ENCODE measurements at regions not wholly inside any gene's neighbourhood (a gene's known extent, or its start where the extent isn't known, plus 50 kb on each side); places are given as distances from the start of the nearest gene placed in this dataset.

DNA sequence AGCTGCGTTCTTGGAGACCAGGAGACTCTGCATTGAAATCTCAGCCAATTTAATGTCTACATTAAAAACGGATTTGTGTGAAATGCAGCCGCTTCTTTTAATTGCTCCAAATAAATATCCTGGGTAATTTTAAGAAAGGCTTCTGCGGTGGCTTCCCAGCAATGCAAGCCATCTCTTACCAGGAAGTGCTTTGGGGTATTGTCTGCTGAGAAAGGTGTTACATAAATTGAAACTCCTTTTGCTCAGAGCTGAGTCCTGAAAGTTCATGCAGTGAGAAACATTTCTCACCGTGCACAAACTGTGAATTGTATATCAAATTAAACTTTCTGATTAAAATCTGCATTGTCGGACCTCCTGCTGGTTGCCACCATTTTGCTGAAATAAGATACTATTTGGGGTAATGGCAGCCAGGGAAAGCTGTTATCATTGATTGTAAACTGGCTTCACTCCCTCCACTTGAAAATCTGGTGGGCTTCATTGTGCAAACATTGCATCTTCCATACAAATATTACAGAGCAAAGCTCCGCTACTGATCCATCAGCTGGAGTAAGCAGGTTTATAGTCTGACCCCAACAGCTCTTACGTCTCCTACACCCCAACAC lies 59.5 kb downstream of the ZIC5 start:
- Mint-ChIP-seq H3K4me1 (peaks cover 46% of the 10 kb centered on the region), H3K9me3 (no peaks in the 10 kb centered on the region), H3K4me3 (no peak overlapping the region), H3K27me3 (peaks cover 20% of the 10 kb centered on the region), H3K27ac (peak overlapping the region; percentile 81), H3K36me3 (peaks cover 5% of the 10 kb centered on the region)
- CTCF ChIA-PET: interaction anchor here (1.9 to 5.8 kb wide), 3 partner anchors 11 to 324 kb away, joined by 10 to 25 read pairs (median 24); no protein-coding TSS in a partner anchor
- DNase-seq: no peak

DNA sequence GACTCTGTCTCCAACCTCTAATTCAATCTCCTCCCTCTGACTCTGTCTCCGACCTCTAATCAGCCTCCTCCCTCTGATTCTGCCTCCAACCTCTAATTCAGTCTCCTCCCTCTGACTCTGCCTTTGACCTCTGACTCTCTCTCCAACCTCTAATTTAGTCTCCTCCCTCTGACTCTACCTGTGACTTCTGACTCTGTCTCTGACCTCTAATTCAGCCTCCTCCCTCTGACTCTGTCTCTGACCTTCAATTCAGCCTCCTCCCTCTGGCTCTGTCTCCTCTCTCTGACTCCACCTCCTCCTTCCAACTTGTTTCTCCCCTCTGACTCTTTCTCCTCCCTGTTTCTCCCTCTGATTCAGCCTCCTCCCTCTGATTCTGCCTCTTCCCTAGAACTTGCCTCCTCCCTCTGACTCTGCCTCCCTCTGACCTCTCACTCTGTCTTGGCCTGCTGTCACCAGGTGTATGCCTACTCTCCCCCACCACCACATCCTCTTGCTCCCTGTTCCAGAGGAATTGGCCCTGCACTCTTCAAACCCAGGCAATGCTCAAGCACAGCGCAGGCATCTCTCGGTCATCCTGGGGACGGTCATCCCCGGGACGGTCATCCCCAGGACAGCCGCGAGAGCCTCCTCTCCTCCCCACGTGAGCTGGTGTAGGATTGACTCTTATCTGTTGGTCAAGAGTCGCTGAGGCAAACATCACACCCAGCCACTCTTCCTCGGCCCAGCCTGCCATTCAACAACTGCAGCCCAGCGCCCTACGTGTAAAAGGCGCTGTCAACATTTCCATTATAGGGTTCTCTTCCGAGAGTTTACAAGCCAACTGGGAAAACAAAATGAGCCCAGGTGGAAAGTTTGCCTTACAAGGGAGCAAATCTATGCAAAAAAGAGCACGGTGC lies 60.2 kb downstream of the ZIC5 start:
- Mint-ChIP-seq H3K4me3 (no peak overlapping the region), H3K36me3 (peaks cover 5% of the 10 kb centered on the region), H3K4me1 (peaks cover 44% of the 10 kb centered on the region), H3K27me3 (peaks cover 23% of the 10 kb centered on the region), H3K9me3 (no peaks in the 10 kb centered on the region), H3K27ac (peak overlapping the region; percentile 81)
- CTCF ChIA-PET: interaction anchor here (0.6 to 5.8 kb wide), 2 partner anchors 10 to 254 kb away, joined by 3 to 25 read pairs; no protein-coding TSS in a partner anchor
- DNase-seq: no peak

DNA sequence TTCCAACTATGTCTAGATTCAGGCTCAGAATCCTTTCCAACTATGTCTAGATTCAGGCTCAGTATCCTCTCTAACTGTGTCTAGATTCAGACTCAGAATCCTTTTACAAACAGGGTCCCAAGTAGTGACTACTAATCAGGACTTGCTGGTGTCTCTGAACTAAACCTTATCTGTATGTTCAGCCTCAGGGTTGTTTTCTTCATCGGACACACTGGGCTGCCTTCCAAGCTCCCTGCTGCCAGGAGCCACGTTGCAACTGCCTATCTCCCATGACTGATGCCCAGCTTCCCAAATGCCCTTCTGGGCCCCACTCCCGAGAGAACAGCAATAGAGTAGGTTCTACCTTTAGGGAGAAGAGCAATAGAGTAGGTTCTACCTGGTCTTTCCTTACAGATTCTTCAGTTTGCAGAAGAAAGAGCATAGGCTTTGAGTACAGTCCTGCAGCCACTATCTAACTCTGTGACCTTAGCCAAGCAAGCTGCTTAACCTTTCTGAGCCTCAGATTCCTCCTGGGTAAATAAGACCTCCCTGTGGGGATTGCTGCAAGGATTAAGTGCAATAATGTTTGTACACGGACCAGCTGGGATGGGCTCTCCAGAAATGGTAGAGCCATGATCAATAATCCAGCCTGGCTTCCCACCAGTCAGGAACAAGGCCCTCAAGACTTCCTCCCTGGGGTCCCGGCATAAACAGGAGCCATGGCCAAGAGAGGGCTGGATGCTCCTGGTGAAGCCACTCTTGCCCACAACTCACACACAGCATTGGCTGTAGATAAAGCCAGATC lies 61.5 kb downstream of the ZIC5 start:
- Mint-ChIP-seq H3K9me3 (no peaks in the 10 kb centered on the region), H3K27ac (no peak overlapping the region), H3K4me1 (peaks cover 42% of the 10 kb centered on the region), H3K4me3 (no peak overlapping the region), H3K36me3 (peaks cover 5% of the 10 kb centered on the region), H3K27me3 (peaks cover 30% of the 10 kb centered on the region)
- no peak for DNase-seq
- CTCF ChIA-PET: interaction anchor here (1.1 kb wide), 1 partner anchor 9 kb away, joined by 4 read pairs; no protein-coding TSS in a partner anchor

DNA sequence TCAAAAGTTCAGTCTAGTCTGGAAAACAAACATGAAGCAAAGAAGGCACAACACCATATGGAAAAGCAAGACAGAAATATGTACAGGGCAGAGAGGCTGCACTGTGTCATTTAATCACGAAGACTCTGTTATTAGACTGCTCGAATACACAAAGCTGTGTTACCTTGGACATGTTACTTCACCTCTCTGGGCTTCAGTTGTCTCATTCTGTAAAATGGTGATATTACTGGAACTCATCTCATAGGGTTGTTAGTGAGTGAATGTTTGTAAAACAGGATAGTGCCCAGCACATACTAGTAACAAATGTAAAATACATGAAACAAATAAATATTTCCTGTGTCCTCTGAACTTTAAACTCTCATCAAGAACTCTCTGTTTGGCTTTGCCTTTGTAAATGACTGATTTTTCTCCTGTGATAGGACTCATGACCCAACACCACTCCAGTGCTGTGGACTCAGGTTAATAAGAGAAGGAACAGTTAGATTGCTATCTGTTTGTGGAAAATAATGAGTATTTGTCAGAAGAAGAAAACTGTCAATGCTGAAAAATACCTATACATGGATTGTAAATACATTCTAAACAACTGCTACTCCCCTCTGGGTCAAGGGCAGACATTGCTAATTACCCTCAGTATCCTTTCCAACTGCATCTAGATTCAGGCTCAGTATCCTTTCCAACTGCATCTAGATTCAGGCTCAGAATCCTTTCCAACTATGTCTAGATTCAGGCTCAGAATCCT lies 62.3 kb downstream of the ZIC5 start:
- H3K9me3 Mint-ChIP-seq: no peaks in the 10 kb centered on the region
- CTCF ChIA-PET: interaction anchor here (0.6 to 1.9 kb wide), 5 partner anchors 9 to 349 kb away, joined by 3 to 7 read pairs (median 5); no protein-coding TSS in a partner anchor
- no peak overlapping the region for H3K4me3 Mint-ChIP-seq
- H3K27me3 Mint-ChIP-seq: peaks cover 33% of the 10 kb centered on the region
- H3K36me3 Mint-ChIP-seq: peaks cover 5% of the 10 kb centered on the region
- peaks cover 39% of the 10 kb centered on the region for H3K4me1 Mint-ChIP-seq
- no peak overlapping the region for H3K27ac Mint-ChIP-seq
- no peak for DNase-seq

DNA sequence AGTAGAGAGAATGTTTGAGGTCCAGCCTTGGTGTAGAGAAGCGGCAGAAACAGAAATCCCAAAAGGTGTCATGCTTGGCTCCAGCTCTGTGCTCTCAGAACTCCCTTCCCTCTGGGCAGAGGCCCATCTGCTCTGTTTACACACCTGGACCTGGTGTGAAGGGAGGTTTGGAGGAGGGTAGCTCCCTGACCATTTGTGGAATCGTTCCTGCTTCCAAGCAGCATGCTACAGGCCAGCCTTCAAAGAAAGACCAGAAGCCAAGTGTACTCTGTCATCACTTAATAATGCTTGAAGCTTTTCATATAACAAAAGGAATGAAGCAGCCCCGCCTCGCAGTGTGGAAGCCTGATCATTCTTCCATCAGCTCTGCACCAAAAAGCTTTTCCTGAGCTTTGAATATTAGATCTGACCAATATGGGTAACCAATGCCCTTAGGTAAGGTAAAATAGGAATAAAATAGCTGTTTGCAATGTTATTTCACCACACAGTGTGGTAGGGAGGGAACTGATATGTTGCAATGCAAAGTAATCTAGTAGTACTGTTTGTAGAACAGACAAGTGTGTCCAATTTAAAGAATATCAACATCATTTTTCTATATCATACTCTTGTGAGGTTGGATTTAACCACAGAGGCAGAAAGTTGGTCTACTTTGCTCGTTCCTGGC lies 63.3 kb downstream of the ZIC5 start:
- DNase-seq: no peak
- no peaks in the 10 kb centered on the region for H3K9me3 Mint-ChIP-seq
- H3K27me3 Mint-ChIP-seq: peaks cover 35% of the 10 kb centered on the region
- H3K4me3 Mint-ChIP-seq: no peak overlapping the region
- peaks cover 34% of the 10 kb centered on the region for H3K4me1 Mint-ChIP-seq
- CTCF ChIA-PET: interaction anchor here (0.6 to 1.9 kb wide), 8 partner anchors 8 to 350 kb away, joined by 3 to 7 read pairs (median 4); no protein-coding TSS in a partner anchor
- H3K36me3 Mint-ChIP-seq: peaks cover 5% of the 10 kb centered on the region
- H3K27ac Mint-ChIP-seq: no peak overlapping the region

DNA sequence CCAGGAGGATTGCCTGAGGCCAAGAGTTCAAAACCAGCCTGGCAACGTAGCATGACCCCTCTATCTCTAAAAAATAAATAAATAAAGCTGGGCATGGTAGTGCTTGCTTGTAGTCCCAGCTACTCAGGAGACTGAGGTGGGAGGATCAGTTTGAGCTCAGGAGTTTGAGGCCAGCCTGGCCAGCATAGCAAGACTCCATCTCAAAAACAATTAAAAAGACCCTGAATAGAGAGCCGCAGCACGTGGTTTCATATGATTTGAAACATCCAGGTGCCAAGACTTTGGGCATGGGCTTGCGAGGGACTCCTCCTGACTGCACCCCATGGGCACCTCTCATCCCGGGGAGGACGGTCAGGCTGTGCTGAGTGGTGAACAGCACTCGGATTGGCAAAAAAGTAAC lies 63.9 kb downstream of the ZIC5 start:
- H3K27ac Mint-ChIP-seq: no peak overlapping the region
- DNase-seq: no peak
- H3K4me1 Mint-ChIP-seq: peaks cover 30% of the 10 kb centered on the region
- peaks cover 5% of the 10 kb centered on the region for H3K36me3 Mint-ChIP-seq
- H3K4me3 Mint-ChIP-seq: no peak overlapping the region
- H3K9me3 Mint-ChIP-seq: no peaks in the 10 kb centered on the region
- H3K27me3 Mint-ChIP-seq: peaks cover 39% of the 10 kb centered on the region
- CTCF ChIA-PET: interaction anchor here (0.6 to 1.9 kb wide), 6 partner anchors 7 to 255 kb away, joined by 3 to 7 read pairs (median 5); no protein-coding TSS in a partner anchor

DNA sequence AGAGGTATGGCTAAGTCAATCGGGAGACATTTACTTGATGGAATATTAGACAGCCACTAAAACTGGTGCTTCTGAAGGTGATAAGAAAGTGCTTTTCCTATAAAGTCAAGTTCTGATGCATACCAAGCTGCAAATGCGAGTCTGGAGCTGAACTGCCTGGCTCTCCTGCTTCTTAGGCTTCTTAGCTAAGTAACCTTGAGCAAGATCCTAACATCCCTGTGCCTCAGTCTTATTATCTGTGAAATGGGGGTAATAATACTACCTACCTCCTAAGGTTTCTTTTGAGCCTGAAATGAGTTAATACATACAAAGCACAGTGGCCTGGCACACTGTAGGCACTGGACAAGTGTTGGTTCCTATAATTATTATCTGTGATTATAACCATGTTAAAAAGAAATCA lies 64.5 kb downstream of the ZIC5 start:
- Mint-ChIP-seq H3K27ac (no peak overlapping the region), H3K9me3 (no peaks in the 10 kb centered on the region), H3K36me3 (peaks cover 5% of the 10 kb centered on the region), H3K4me3 (no peak overlapping the region), H3K27me3 (peaks cover 39% of the 10 kb centered on the region), H3K4me1 (peaks cover 26% of the 10 kb centered on the region)
- CTCF ChIA-PET: no interaction called here
- no peak for DNase-seq

DNA sequence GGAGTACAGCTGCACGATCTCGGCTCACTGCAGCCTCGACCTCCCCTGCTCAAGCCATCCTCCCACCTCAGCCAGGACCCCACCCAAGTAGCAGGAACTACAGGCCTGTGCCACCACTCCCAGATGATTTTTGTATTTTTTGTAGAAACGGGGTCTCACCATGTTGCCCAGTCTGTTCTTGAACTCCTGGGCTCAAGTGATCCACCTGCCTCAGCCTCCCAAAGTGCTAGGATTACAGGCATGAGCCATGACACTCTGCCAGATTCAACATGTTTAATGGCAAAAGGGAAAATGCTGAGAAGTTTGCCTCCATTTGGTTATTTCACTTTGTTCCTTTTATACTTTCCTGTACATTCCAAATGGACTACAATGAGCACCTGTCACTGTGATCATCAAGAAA lies 65.8 kb downstream of the ZIC5 start:
- CTCF ChIA-PET: interaction anchor here (1.2 kb wide), 1 partner anchor 9 kb away, joined by 3 read pairs; no protein-coding TSS in a partner anchor
- peaks cover 13% of the 10 kb centered on the region for H3K4me1 Mint-ChIP-seq
- H3K4me3 Mint-ChIP-seq: no peak overlapping the region
- no peaks in the 10 kb centered on the region for H3K9me3 Mint-ChIP-seq
- H3K27me3 Mint-ChIP-seq: peaks cover 38% of the 10 kb centered on the region
- no peak overlapping the region for H3K27ac Mint-ChIP-seq
- DNase-seq: no peak
- H3K36me3 Mint-ChIP-seq: no peaks in the 10 kb centered on the region

DNA sequence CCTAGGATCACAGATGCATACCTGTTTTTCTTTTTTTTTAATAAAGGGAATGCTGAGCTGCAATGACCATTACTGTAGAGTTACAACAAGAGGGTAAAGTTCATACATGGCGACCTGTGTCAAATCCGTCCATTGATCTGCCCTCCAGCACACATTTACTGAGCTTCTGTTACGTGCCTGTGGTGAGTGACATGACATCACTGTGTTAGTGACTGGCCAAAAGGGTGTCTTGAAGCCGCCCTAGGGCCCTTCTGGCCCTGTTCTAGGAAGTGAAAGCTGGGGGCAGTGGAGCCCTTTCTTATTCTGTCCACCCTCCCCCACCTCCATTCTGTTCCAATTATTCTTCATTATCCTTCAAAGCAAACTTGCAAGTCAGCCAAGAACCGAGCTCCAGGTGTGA lies 66.3 kb downstream of the ZIC5 start:
- no peak for DNase-seq
- no peaks in the 10 kb centered on the region for H3K9me3 Mint-ChIP-seq
- H3K4me1 Mint-ChIP-seq: peaks cover 16% of the 10 kb centered on the region
- no peaks in the 10 kb centered on the region for H3K36me3 Mint-ChIP-seq
- CTCF ChIA-PET: interaction anchor here (1.2 kb wide), 1 partner anchor 9 kb away, joined by 3 read pairs; no protein-coding TSS in a partner anchor
- peaks cover 43% of the 10 kb centered on the region for H3K27me3 Mint-ChIP-seq
- H3K27ac Mint-ChIP-seq: no peak overlapping the region
- no peak overlapping the region for H3K4me3 Mint-ChIP-seq

DNA sequence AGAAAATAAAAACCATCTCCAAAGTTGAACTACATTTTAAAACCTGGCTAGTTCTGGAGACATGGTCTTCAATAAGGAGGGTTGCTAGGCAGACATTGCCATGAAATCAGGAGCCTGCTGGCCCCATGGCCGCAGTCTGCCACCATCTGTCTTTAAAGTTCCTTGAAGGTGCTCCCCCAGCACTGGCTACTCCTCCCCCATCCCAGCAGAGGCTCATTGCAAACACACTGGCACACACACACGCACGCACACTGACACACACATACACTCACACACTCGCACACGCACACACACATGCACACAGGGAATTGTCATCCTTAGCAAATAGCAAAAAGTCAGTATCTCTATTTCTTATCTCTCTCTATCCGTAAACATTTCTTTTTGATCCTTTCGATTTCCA lies 68.4 kb downstream of the ZIC5 start:
- Mint-ChIP-seq H3K27ac (no peak overlapping the region), H3K4me1 (peaks cover 8% of the 10 kb centered on the region), H3K9me3 (no peaks in the 10 kb centered on the region), H3K4me3 (no peak overlapping the region), H3K27me3 (peaks cover 58% of the 10 kb centered on the region), H3K36me3 (no peaks in the 10 kb centered on the region)
- CTCF ChIA-PET: no interaction called here
- DNase-seq: no peak

DNA sequence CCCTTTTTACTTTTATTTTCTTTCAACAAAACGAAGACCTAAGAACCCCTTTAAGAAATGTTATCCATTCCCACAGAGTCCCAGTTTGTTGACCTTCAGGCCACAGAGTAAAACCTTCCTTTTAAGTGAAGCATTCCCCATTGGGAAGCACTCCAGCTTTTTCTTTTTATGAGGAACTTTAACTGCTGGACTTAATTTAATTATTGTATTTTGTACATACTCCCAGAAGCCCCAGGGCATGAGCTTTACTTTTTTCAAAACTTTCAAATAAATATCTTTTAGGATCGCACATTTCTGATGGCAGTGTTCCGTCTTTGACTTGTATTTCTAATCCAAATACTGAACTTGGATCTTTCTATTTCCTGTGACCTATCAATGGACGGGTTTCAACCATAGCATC lies 68.9 kb downstream of the ZIC5 start:
- CTCF ChIA-PET: no interaction called here
- no peaks in the 10 kb centered on the region for H3K9me3 Mint-ChIP-seq
- H3K27me3 Mint-ChIP-seq: peaks cover 59% of the 10 kb centered on the region

DNA sequence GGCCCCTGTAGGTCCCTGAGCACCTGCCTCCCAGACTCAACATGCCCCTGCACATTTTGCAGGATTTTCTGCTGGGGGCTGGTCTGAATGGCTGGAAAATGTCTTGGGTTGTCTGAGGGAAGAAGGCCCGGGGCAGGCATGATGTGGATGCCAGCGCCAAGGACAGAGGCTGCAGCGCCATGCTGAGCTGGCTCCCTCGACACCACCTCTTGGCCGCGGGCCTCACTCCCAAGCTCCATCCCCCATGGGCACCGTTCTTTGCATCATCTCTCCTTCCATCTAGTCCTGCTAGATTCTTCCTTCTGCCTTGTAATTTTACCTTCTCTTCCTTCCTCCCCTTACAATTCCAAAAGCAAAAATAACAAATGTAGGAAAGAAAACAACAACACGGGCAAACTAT lies 70.6 kb downstream of the ZIC5 start:
- H3K27ac Mint-ChIP-seq: no peak overlapping the region
- CTCF ChIA-PET: interaction anchor here (0.9 to 4.9 kb wide), 13 partner anchors 8 to 614 kb away, joined by 3 to 25 read pairs (median 5); no protein-coding TSS in a partner anchor
- H3K4me1 Mint-ChIP-seq: peaks cover 10% of the 10 kb centered on the region
- peaks cover 67% of the 10 kb centered on the region for H3K27me3 Mint-ChIP-seq
- H3K4me3 Mint-ChIP-seq: no peak overlapping the region
- no peaks in the 10 kb centered on the region for H3K36me3 Mint-ChIP-seq
- DNase-seq: no peak
- no peaks in the 10 kb centered on the region for H3K9me3 Mint-ChIP-seq

More for the DNA sequence above, 68.9 kb downstream of the ZIC5 start:
- DNase-seq: no peak
- no peak overlapping the region for H3K4me3 Mint-ChIP-seq
- no peak overlapping the region for H3K27ac Mint-ChIP-seq
- peaks cover 8% of the 10 kb centered on the region for H3K4me1 Mint-ChIP-seq
- no peaks in the 10 kb centered on the region for H3K36me3 Mint-ChIP-seq

DNA sequence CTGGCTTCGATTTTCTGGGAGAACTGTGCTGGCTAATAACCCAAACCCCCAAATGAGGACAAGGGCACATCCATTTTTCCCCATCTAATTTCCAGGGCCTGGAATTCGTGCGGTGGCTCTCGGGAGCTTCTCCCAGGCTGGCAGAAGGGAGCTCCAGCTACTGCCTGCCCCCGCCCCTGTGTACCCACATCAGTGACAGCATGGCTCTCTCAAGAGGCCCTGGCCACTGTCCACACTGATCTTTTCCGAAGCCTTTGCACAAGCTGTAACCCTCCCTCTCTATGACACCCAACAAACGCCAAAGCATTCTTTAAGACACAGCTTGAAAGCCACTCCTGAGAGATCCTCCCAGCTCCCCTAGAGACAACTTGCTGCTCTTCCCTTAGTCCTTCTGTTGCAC lies 73.1 kb downstream of the ZIC5 start:
- Mint-ChIP-seq H3K4me1 (peaks cover 22% of the 10 kb centered on the region), H3K36me3 (peaks cover 2% of the 10 kb centered on the region), H3K4me3 (no peak overlapping the region), H3K9me3 (no peaks in the 10 kb centered on the region), H3K27ac (no peak overlapping the region), H3K27me3 (peaks cover 77% of the 10 kb centered on the region)
- CTCF ChIA-PET: interaction anchor here (0.6 to 4.9 kb wide), 6 partner anchors 10 to 489 kb away, joined by 3 to 25 read pairs (median 4); no protein-coding TSS in a partner anchor
- DNase-seq: no peak
